Left lobe of liver (tissue), 2 donors: ENCODE measurements at regions not wholly inside any gene's neighbourhood (a gene's known extent, or its start where the extent isn't known, plus 50 kb on each side); places are given as distances from the start of the nearest gene placed in this dataset.

Source experiments
- ATAC-seq: fragments of 200-7000 bp; cut with Tn5 transposase; one replicate; pipeline ENCODE4 v1.9.1; 2020; ENCODE audit warnings: mild to moderate bottlenecking, moderate library complexity
- DNase-seq: peaks from one replicate; pipeline ENCODE4 v3.0.0-alpha.2; 2020; ENCODE audit warnings: low spot score
- donor health status: DM: no; HTN: no; CAD: no; lungs with moderate emphysema.
- donor health status: DM: no; HTN: yes; CAD: no.

DNA sequence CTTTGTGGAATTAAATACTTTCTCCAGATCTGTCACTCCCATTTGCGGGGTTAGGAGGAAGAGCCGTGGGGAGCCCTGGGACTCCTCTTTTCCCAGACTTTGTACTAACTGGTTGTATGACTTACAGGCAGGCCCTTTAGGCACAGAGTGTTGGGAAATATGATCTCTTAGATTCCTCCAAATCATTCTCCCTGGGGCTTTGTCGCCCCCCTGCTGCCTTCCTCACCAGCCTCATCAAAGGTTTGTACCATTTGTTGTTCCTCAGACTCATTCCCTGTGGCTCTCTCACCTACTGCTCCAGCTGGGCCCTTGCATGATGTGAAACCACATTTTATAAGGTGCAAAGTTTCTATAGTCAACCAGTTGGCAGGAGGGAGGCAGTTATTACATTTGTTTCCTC is 56.4 kb downstream of the CRYGS start:
- ATAC-seq (no peak), DNase-seq (no peak)

DNA sequence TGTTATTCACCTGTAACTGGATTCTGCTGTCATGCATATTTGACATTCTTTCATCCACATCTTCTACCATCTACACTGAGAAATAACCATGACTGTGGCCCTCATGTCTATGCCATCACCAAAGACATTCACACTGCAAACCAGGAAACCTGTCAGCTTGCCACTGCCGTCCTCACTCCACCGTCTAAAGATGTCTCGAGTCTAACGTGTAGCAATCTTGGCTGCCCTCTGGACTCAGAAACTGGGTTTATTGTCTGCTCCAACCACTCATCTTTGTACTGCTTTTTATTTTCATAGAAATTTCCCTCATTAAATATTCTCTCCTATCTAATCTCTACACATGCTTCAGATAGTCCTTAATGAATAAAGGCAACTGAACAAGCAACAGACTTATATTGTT is 57.1 kb downstream of the CRYGS start:
- no peak for ATAC-seq
- no peak for DNase-seq

DNA sequence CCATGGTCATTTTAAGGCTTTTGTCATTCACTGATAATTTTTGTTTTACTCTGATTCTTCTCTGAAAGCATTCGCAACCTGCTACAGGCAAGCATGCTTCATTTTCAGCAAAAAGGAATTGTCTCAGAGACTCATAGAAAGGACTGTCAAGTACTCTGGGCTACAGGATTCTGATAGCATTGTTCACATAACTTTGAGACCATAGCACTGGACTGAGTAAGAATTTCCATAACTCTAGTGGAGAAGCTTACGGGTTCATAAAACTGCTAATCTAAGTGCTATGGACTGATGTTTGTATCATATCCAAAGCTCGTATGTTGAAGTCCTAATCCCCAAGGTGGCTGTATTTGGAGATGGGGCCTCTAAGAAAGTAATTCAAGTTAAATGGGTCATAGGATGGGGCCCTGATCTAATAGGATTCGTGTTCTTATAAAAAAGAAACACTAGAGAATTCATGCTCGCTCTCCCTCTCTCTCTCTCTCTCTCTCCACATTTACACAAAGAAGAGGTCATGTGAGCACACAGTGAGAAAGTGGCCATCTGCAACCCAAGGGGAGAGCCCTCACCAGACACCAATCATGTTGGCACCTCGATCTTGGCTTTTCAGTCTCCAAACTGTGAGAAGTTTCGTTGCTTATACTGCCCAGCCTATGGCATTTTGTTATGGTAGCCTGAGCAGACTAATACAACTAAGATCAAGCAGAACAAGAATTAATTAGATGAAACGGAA is 60.4 kb downstream of the CRYGS start:
- no peak for DNase-seq

GRCh38 chr3:186481526-186481925 is 62.7 kb downstream of the CRYGS start:
- DNase-seq (no peak), ATAC-seq (no peak)

More for the DNA sequence above, 60.4 kb downstream of the CRYGS start:
- ATAC-seq: no peak

GRCh38 chr3:186477876-186478275 is 66.3 kb downstream of the CRYGS start:
- ATAC-seq: no peak
- no peak for DNase-seq

- no peak for ATAC-seq
- DNase-seq: no peak
These were observed 67.1 kb downstream of the CRYGS start for GRCh38 chr3:186477033-186477432.

- ATAC-seq (no peak), DNase-seq (no peak)
These were observed 67.6 kb downstream of the CRYGS start for GRCh38 chr3:186476541-186476940.

DNA sequence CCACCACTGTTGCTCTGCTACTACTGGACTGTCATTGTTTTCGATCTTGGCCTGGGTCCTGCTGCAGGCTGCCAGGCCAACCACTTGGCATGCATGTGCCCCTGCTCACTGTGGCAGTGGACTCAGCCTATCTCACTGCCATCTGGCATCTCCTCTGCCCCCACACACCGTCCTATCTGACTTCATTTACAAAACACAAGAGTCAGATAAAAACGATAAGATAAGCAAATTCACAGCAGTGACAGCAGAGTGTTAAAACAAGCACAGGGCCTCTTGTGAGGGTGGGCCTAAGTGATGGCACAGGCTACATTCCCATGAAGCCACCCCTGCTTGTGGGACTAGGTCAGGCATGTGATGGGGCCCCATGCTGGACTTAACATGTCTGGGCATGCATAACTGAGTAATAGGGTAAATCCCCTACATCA is 68.1 kb downstream of the CRYGS start:
- DNase-seq (peak; percentile 52), ATAC-seq (peak; percentile 96)

- ATAC-seq (no peak), DNase-seq (no peak)
These were observed 71.0 kb downstream of the CRYGS start for GRCh38 chr3:186473166-186473565.

- no peak for DNase-seq
- no peak for ATAC-seq
These were observed 71.6 kb downstream of the CRYGS start for GRCh38 chr3:186472456-186473008.

GRCh38 chr3:186471771-186472170 is 72.4 kb downstream of the CRYGS start:
- ATAC-seq (no peak), DNase-seq (no peak)

DNA sequence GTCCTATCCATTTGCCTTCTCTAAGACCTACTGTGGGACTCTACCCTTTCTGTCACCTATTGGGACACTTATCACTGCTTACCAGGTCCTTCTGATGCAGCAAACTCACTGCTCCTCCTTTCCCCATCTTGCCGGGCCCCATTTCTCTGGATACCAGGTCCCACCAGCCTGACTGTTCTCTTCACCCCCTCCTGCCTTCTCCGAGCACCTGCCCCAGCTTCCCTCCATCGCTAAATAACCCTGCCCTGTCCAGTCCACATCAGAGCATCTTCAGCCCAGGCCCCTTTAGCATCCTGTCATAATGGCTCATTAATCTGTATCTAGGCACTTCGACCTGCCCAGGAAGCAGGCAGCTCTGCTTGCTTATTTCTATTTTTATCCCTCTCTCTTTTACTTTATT is 74.7 kb downstream of the CRYGS start:
- DNase-seq (no peak), ATAC-seq (no peak)

DNA sequence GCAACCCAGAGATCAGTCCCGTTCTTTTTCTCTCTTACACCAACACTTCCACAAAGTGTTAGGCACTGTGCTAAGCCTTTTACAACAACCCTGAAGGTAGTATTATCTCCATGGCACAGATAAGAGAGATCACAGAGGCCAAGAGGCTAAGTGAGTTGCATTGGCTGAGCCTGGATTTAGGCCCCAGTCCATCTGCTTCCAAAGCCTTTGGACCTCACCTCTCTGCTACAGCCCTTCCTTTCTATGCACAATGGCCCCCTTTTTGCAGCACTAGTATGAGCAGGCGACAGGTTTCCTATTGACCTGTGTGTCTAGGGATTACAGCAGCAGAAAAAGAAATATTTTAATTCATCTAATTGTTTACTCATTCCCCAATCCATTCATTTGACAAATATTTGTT is 76.2 kb downstream of the CRYGS start:
- ATAC-seq: no peak
- DNase-seq: no peak

GRCh38 chr3:186466391-186466974 is 77.7 kb downstream of the CRYGS start:
- ATAC-seq (no peak), DNase-seq (no peak)

GRCh38 chr3:186465508-186465907 is 78.7 kb downstream of the CRYGS start:
- DNase-seq (no peak), ATAC-seq (no peak)

GRCh38 chr3:186464424-186465093 is 79.6 kb downstream of the CRYGS start:
- DNase-seq: no peak
- ATAC-seq: no peak

GRCh38 chr3:186461141-186461540 is 83.0 kb downstream of the CRYGS start:
- ATAC-seq: no peak
- no peak for DNase-seq

DNA sequence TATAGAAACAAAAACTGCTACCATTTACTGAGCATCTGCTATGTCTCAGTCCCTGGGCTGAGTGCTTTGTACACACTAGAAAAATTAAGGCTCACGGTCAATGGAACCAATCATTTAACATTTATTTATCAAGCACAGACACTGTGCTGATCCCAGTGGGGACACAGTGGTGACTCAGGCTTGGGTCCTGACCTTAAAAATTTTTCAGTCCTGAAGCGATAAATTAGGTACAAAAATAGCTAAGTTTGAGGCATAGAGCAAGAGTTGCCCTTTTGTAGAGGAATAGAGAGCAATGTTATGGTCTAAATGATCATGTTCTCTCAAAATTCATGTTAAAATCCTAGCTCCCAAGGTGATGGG is 85.1 kb downstream of the CRYGS start:
- ATAC-seq (no peak), DNase-seq (no peak)

DNA sequence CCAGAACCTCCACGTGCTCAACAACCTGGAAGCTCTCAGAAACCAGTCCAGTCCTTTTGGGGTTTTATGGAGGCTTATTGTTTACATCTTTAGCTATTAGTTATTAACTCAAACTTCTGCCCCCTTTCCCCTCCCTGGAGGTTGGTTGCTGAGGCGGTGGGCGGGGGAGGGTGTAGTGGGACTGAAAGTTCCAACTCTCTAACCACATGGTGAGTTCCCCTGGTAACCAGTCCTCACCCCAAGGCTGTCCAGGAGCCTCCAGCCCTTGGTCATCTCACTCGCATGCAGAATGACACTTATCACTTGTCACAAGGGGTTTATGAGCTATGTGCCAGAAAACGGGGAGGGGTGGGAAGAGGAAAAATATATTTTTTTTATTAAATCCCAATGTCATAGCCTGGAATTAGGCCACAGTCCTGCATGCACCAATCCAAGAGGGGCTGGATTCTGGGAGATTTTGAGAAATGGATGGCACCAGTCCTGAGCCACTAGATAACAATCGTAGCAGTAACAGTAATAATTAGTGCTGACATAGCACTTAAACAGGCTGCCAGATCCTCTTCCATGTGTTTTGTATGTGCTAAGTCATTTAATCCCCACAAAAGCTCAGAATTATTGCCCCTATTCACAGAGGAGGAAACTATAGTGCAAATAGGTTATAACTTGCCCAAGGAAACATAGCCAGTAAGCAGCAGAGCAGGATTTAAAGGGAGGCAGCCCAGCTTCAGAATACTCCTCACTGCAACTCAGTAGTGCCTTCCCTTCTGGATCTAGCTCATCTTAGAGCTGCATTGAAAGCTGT is 85.7 kb downstream of the CRYGS start:
- DNase-seq (no peak), ATAC-seq (no peak)

GRCh38 chr3:186457236-186457635 is 86.9 kb downstream of the CRYGS start:
- no peak for ATAC-seq

DNA sequence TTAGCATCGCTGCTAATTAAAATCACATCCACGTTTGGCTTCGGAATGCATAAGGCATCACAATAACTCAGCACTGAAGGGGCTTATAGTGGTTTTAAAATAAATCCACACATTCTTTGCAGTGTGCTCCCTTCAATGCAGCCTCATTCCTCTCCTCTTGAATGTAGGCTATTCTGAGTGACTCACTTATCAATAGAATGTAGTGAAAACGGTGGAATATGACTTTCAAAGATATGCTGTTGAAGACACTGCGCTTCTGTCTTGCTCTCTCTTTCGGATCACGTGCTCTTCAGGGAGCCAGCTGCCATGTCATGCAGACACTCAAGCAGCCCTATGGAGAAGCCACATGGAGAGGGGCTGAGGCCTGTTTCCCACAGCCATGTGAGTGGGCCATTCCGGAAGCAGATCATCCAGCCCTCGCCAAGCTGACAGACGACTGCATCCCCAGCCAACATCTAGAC is 87.4 kb downstream of the CRYGS start:
- DNase-seq (no peak), ATAC-seq (no peak)

More at GRCh38 chr3:186457236-186457635, 86.9 kb downstream of the CRYGS start:
- DNase-seq: no peak
